ENCODE measurements at regions not wholly inside any gene's neighbourhood (a gene's known extent, or its start where the extent isn't known, plus 50 kb on each side); places are given as distances from the start of the nearest gene placed in this dataset.

- peak; percentile 58; the same call in 1 of the 2 replicates for TF ChIP-seq PRDM15 (CRISPR knock-in tag; IDR thresholded peaks at IDR 0.05)
- peak; percentile 56 for TF ChIP-seq ZBTB21 (CRISPR knock-in tag; IDR thresholded peaks at IDR 0.05)
- TF ChIP-seq ZNF710 (CRISPR knock-in tag; IDR thresholded peaks at IDR 0.05; ENCODE audit: borderline replicate concordance) = peak; percentile 92
- peak; percentile 97 for TF ChIP-seq ZNF749 (CRISPR knock-in tag; IDR thresholded peaks at IDR 0.05; ENCODE audit: borderline replicate concordance)
- no peak for TF ChIP-seq ZNF124 (CRISPR knock-in tag; IDR thresholded peaks at IDR 0.05)
- TF ChIP-seq GABPB1 (CRISPR knock-in tag; IDR thresholded peaks at IDR 0.05) = peak; percentile 86
- TF ChIP-seq PCBP1 (IDR thresholded peaks at IDR 0.05; ENCODE audit: borderline replicate concordance, low read depth, low read length) = no peak
- peak; percentile 82; the same call in 1 of the 2 replicates for TF ChIP-seq CBX5 (CRISPR knock-in tag; IDR thresholded peaks at IDR 0.05; ENCODE audit: borderline replicate concordance)
- TF ChIP-seq DZIP1 (CRISPR knock-in tag; IDR thresholded peaks at IDR 0.05) = peak; percentile 80
- TF ChIP-seq NPAS2 (CRISPR knock-in tag; IDR thresholded peaks at IDR 0.05; ENCODE audit: borderline replicate concordance) = no peak
- peak; percentile 67 for TF ChIP-seq FOXA3 (CRISPR knock-in tag; IDR thresholded peaks at IDR 0.05)
- TF ChIP-seq MED13 (CRISPR knock-in tag; IDR thresholded peaks at IDR 0.05) = peak; percentile 96
- peak; percentile 99 for TF ChIP-seq IKZF4 (CRISPR knock-in tag; IDR thresholded peaks at IDR 0.05; ENCODE audit: borderline replicate concordance, low read depth, not compliant biosample characterization)
- TF ChIP-seq PRDM4 (CRISPR knock-in tag; IDR thresholded peaks at IDR 0.05; ENCODE audit: borderline replicate concordance) = no peak
Measured at GRCh38 chr17:68101075-68101986, 65.8 kb downstream of the KPNA2 start (continued).

Data from HepG2 (cell line).